NCI-H446 treated with DMSO at 0.1 percent for 48 hours (cell line): ENCODE measurements at regions not wholly inside any gene's neighbourhood (a gene's known extent, or its start where the extent isn't known, plus 50 kb on each side); places are given as distances from the start of the nearest gene placed in this dataset.
A peak's percentile ranks its signal among the peaks of the same experiment; 100 is the strongest.
"Not testable (repeated sequence)": the region's sequence is repeated elsewhere in the genome, so short reads cannot be mapped to it uniquely, and the experiment has no call there.

Experiments
- DNase-seq: peaks from one replicate; lab custom pipeline; 2025; lab: John Stamatoyannopoulos, UW

GRCh38 chr2:220781622-220782241, 790.4 kb downstream of the EPHA4 start:
- DNase-seq, result no peak

- no peak for DNase-seq
These were observed 789.4 kb downstream of the EPHA4 start for GRCh38 chr2:220782609-220783113.

DNA sequence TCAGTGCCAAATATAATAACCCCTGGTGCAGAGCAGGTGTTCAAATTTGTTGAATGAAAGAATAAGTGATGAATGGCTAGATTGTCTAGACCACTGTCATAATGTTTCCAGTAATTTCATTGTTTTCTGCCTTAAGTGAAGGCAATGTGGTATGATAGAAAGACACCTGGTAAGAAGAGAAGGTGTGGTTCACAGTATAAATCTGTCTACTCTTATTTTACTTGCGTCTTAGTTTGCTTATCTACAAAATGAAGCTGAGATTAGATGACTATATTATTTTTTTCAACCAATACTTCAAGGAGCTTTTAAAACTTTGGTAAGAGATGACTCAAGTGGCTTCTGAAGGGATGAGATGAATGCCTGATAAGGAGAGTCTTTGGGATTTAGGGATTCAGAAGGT, 788.4 kb downstream of the EPHA4 start:
- DNase-seq, result no peak

- no peak for DNase-seq
These were observed 786.9 kb downstream of the EPHA4 start for GRCh38 chr2:220785178-220785577.

DNA sequence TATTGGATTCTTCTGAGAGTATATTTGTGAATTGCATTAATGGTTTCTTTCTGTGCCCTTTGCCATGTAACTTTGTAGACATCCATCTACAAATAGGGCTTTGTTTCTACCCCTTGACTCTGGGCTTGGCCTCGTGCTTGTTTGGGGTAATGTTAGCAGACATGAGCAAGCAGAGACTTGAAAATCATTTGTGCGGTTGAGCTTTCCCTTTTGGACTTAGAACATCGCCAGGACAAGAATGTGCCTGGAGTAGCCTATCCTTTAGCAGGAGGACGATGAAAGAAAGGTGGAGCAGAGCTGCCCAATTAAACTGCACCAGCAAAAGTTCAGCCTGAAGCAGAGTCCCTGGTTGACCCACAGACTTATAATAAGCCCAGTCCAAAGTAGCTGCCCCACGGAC, 785.9 kb downstream of the EPHA4 start:
- DNase-seq, result no peak

DNA sequence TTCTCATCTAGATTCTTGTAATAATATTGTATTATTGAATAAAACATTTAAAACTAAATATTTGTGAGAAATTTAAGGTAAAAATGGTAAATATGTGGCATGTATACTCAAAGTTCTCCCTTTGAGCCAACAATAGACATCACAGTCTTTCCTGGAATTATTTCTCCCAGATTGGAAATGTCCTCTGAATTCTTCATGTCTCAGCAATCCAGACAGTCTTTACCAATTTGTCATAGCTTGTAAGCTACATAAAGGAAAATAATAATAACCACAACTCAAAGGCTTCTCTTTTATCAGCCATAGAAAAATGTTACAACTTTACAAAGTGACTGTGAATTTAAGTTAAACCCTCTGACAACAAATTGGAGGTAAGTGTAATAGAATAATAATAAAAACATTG, 784.9 kb downstream of the EPHA4 start:
- no peak for DNase-seq

- no peak for DNase-seq
These were observed 782.1 kb downstream of the EPHA4 start for GRCh38 chr2:220789961-220790360.

DNA sequence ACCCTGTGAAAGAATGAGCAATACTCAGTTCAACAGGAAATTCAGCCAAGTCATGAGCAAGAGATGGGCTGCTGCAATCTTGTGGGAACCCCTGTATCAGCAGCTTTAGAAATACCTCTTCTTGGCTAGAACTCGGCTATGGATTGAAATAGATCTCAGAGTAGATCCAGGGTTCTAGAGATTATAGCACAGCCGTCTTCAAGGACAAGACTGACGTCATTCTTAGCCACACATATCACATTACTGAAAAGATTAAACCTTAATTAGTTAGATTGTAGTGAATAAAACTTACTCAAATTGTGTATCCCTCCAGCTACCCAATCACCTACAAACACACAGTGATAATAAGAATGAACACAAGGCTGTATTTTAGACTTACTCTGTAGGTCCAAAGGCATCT, 776.4 kb downstream of the EPHA4 start:
- no peak for DNase-seq

GRCh38 chr2:220811115-220811514, 761.0 kb downstream of the EPHA4 start:
- no peak for DNase-seq

- no peak for DNase-seq
These were observed 760.0 kb downstream of the EPHA4 start for GRCh38 chr2:220811952-220812570.

- no peak for DNase-seq
These were observed 757.7 kb downstream of the EPHA4 start for GRCh38 chr2:220814441-220814840.

GRCh38 chr2:220815698-220816097, 756.4 kb downstream of the EPHA4 start:
- DNase-seq, result no peak

DNA sequence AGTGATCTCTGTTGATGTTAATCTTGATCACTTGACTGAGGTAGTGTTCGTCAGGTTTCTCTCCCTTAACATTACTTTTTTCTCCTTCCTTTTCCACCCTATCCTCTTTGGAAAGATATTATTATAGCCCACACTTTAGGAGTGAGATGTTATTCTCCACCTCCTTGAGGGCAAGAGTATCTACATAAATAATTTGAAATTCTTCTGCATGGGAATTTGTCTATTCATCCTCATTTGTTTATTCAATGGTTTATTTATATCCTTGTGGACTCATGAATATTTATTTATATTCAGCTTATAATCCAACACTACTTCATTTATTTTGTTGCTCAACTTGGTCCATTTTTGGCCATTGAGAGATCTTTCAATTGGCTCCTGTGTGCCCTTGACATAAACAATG, 750.4 kb downstream of the EPHA4 start:
- DNase-seq, result no peak

GRCh38 chr2:220823590-220823989, 748.5 kb downstream of the EPHA4 start:
- not testable (repeated sequence) for DNase-seq

DNA sequence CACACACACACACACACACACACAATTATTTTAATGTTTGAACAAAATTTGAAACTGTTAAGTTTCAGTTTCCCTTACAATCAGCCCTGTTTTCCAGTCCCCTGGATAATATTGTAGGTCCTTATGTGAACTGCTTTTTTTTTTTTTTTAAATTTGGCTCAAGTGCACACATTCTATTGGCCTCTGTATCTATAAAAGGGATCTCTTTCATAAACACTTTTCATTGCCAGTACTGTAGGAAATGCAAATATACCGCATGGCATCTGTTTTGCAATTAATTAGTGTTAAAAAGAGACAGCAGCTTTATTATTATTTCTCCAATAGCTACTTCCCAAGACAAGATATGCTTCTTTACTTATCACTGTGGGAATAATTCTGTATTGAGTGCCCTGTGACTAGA, 738.7 kb downstream of the EPHA4 start:
- peak; percentile 26 for DNase-seq

DNA sequence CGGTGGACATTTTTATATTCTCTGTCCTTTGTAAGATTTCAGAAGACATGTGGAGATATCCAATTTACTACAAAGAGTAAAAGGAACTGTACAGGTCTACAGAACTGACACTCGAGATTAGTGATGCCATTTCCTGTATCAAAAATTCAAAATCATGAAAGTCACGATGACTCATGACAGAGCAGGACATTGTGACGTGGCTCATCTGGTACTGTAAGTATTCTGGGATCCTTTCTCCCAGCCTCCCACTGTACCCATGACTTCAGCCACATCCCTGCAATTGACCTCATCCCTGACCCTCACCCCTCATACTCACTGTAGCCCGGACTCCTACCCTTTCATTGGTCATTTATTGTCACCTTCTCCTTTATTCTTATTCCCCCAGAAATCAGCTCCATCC, 736.5 kb downstream of the EPHA4 start:
- DNase-seq, result no peak

DNA sequence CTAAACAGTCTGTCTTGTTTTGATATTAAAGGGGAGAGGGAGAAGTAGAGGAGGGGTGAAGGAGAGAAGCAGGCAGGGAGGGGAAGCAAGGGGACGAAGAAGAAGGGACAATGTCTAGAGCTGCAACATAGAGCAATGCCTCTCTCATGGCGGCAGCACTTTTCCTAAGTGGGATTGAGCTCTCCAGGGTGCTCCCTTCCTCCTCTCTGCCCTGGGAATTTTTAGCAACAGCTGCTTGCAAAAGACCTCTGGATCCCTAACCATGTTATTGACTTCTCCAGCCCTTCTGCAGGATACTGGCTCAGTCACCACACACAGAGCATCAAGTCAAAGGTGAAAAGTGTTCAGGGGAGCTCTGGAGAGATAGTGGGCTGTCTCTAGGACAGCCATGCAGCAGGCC, 734.9 kb downstream of the EPHA4 start:
- DNase-seq, result no peak

- no peak for DNase-seq
These were observed 729.0 kb downstream of the EPHA4 start for GRCh38 chr2:220842901-220843665.

GRCh38 chr2:220845766-220846273, 726.3 kb downstream of the EPHA4 start:
- no peak for DNase-seq

DNA sequence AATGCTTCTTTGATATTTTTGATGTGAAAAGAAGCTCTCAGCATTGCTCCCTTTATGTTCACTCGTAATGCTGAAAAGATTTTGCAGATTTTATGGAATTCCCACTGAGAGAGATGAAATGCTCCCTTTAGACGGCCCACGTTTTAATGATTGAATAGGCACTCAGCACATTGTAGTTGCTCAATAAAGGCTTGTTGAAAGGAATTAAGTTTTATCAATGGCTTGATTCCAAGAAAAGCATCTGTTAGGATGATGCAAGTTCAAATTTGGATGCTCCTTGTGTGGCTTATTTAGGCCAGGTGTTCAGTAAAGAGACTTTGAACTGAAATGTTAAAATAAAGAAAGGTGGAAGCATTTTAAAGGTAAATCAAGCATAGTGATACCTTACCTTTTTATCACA, 725.1 kb downstream of the EPHA4 start:
- DNase-seq, result peak; percentile 1

- DNase-seq, result peak; percentile 1
These were observed 724.5 kb downstream of the EPHA4 start for GRCh38 chr2:220847589-220847988.

GRCh38 chr2:220849433-220849832, 722.7 kb downstream of the EPHA4 start:
- DNase-seq, result no peak

GRCh38 chr2:220850116-220850515, 722.0 kb downstream of the EPHA4 start:
- DNase-seq, result no peak
